ENCODE measurements at regions not wholly inside any gene's neighbourhood (a gene's known extent, or its start where the extent isn't known, plus 50 kb on each side); places are given as distances from the start of the nearest gene placed in this dataset.

GRCh38 chr9:7973123-7973522 is 173.5 kb upstream of the DMAC1 start:
- FAIRE-seq: no peak
- Histone ChIP-seq H3K36me3 (ENCODE audit: control insufficient read depth, insufficient read depth, low read length) (no peaks in the 10 kb centered on the region), H3K4me3 (ENCODE audit: low read depth, low read length) (no peak overlapping the region), H3K27me3 (ENCODE audit: control insufficient read depth, insufficient read depth, low read length) (no peaks in the 10 kb centered on the region)
- DNase-seq (ENCODE audit: low read depth): no peak
- no peak for TF ChIP-seq CTCF (IDR thresholded peaks at IDR 0.05; ENCODE audit: insufficient read depth, low read length, severe bottlenecking)

DNA sequence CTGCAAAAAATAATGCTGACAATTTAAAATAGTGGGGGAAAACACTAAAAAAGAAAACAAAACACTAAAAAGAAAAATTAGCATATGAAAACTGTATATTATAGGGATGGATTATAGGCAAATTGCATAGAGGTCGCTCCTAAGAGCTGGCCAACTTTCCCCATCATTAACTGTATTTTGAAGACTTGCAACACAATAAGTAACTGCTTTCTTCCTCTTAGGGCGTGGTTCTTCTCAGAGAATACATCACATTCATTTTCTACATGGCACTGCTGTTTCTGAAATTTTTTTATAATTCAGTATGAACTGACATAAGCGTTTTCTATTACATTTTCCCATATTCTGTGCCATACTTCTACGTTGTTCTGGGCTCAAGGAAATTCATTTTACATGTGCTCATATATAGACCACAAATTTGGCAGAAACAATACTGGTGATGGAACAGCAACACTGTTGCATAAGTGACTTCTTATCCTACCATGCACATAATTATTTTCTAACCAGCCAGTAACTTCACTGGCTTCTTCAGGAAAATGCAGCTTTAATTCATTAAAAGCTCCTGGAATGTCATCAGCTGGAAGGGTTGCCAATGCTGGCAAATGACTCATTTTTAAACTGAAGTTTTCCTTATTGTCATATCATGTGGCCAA is 171.2 kb upstream of the DMAC1 start:
- TF ChIP-seq CTCF (IDR thresholded peaks at IDR 0.05; ENCODE audit: insufficient read depth, low read length, severe bottlenecking): no peak
- Histone ChIP-seq H3K36me3 (ENCODE audit: control insufficient read depth, insufficient read depth, low read length) (no peaks in the 10 kb centered on the region), H3K4me3 (ENCODE audit: low read depth, low read length) (no peak overlapping the region), H3K27me3 (ENCODE audit: control insufficient read depth, insufficient read depth, low read length) (no peaks in the 10 kb centered on the region)
- FAIRE-seq (no peak), DNase-seq (ENCODE audit: low read depth) (no peak)

- DNase-seq (ENCODE audit: low read depth): no peak
- Histone ChIP-seq H3K4me3 (ENCODE audit: low read depth, low read length) (no peak overlapping the region), H3K36me3 (ENCODE audit: control insufficient read depth, insufficient read depth, low read length) (no peaks in the 10 kb centered on the region), H3K27me3 (ENCODE audit: control insufficient read depth, insufficient read depth, low read length) (no peaks in the 10 kb centered on the region)
- FAIRE-seq: no peak
- TF ChIP-seq CTCF (IDR thresholded peaks at IDR 0.05; ENCODE audit: insufficient read depth, low read length, severe bottlenecking): no peak
Measured at GRCh38 chr9:7968687-7969086, 169.1 kb upstream of the DMAC1 start.

- Histone ChIP-seq H3K36me3 (ENCODE audit: control insufficient read depth, insufficient read depth, low read length) (no peaks in the 10 kb centered on the region), H3K27me3 (ENCODE audit: control insufficient read depth, insufficient read depth, low read length) (no peaks in the 10 kb centered on the region), H3K4me3 (ENCODE audit: low read depth, low read length) (no peak overlapping the region)
- FAIRE-seq: no peak
- DNase-seq (ENCODE audit: low read depth): peak; percentile 79
- no peak for TF ChIP-seq CTCF (IDR thresholded peaks at IDR 0.05; ENCODE audit: insufficient read depth, low read length, severe bottlenecking)
Measured at GRCh38 chr9:7967851-7968250, 168.3 kb upstream of the DMAC1 start.

DNA sequence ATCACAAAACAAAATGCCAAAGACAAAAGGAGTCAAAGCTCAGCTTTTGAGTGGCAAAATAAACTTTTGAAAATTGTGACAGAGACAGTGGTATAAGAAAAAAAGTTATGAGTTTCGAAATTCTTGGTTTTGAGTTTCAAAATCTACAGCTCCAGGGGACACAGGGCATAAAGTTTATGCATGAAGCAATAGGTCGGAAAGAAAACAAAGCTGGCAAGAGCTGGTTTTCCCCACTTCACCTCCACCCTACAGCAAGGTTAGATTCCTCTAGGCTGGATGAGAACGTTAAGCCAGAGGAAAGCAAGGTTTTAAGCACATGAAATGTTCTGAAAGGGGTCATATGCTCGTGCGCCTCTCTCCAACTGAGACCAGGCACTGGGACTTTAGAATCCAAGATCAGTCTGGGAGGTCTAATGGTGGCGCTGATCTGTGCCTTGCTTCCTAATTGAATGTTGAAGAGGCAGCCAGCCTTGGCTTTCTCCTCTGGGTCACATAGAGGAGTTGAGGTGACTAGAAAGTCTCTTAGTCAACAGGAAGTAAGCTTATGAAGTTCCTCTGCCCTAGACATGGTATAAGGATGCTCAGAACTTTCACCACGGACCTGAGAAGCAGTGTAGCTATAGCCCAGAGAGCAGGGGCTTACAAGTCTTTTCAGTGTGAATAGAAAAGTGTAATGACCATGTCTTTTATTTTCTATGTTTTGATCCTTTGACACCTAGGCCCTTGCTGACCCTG is 167.7 kb upstream of the DMAC1 start:
- no peaks in the 10 kb centered on the region for H3K27me3 ChIP-seq (ENCODE audit: control insufficient read depth, insufficient read depth, low read length)

More for the DNA sequence above, 167.7 kb upstream of the DMAC1 start:
- no peak for FAIRE-seq
- no peaks in the 10 kb centered on the region for H3K36me3 ChIP-seq (ENCODE audit: control insufficient read depth, insufficient read depth, low read length)
- H3K4me3 ChIP-seq (ENCODE audit: low read depth, low read length): no peak overlapping the region
- DNase-seq (ENCODE audit: low read depth): no peak
- TF ChIP-seq CTCF (IDR thresholded peaks at IDR 0.05; ENCODE audit: insufficient read depth, low read length, severe bottlenecking): no peak

Data from bronchial epithelial cell (primary cell).